GM10266 (cell line): ENCODE measurements at regions not wholly inside any gene's neighbourhood (a gene's known extent, or its start where the extent isn't known, plus 50 kb on each side); places are given as distances from the start of the nearest gene placed in this dataset.

ENCODE experiments used
- DNase-seq: peaks from one replicate; pipeline ENCODE4 v3.0.0; 2012; ENCODE audit errors: extremely low spot score
- TF ChIP-seq, protein P1 (sequence below): IDR thresholded peaks from 2 replicates; pipeline ENCODE4 v1.5.1; 2012; ENCODE audit warnings: mild to moderate bottlenecking, low read depth; ENCODE audit not compliant: control insufficient read depth, insufficient read depth; ENCODE audit errors: missing control alignments

DNA sequence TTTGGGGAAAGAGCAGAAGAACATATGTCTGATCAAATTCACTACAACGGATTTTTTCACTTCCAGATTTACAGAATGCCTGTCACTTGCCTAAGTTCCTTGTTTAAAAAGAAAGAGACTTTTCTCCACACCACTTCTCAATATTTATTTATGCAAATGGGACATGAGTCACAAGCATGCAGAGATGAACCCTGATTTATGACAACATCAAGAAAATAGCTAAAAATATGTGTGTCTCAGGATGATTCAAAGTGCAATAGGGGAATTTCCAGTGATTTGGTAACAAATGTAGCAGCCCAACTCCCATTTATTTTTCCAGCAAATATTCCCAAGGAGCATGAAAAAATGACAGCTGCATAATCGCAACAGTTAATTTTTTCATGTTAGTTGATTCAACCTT, 180.4 kb upstream of the FAT1 start:
- TF ChIP-seq, protein P1, sequence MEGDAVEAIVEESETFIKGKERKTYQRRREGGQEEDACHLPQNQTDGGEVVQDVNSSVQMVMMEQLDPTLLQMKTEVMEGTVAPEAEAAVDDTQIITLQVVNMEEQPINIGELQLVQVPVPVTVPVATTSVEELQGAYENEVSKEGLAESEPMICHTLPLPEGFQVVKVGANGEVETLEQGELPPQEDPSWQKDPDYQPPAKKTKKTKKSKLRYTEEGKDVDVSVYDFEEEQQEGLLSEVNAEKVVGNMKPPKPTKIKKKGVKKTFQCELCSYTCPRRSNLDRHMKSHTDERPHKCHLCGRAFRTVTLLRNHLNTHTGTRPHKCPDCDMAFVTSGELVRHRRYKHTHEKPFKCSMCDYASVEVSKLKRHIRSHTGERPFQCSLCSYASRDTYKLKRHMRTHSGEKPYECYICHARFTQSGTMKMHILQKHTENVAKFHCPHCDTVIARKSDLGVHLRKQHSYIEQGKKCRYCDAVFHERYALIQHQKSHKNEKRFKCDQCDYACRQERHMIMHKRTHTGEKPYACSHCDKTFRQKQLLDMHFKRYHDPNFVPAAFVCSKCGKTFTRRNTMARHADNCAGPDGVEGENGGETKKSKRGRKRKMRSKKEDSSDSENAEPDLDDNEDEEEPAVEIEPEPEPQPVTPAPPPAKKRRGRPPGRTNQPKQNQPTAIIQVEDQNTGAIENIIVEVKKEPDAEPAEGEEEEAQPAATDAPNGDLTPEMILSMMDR, result no peak
- DNase-seq, result no peak

DNA sequence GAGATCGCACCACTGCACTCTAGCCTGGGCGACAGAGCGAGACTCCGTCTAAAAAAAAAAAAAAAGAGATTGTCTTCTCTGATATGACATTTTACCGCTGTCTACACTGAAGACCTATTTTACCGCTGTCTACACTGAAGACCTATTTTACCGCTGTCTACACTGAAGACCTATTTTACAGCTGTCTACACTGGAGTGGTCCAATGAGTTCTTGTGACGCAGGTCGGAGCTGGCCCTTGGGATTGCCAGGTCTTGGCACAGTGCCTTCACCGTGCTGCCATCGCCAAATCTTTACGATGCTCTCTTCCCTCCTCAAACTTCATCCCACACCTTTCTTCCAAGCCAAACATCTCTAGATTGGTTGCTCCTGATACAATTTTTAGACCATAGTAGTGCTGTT, 183.1 kb upstream of the FAT1 start:
- TF ChIP-seq, protein P1, result no peak
- no peak for DNase-seq

DNA sequence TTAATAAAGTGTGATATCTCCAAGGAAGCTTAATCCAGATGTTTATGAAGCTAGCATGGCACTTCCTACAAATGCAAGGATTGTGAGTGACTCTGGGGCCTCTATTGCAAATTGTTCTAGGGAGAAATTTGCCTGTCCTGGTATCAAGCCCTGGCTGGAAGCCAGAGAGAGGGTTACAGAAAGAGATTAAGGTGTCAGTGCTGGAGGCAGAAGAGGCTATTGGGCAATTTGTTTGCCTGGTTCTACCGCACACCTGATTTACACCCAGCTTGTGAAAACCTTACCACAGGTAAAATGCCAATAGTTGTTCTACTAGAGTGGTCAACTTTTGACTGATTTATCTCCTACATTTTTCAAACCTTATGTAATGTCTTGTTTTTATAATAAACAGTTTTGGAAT, 186.7 kb upstream of the FAT1 start:
- TF ChIP-seq, protein P1, result no peak
- no peak for DNase-seq

DNA sequence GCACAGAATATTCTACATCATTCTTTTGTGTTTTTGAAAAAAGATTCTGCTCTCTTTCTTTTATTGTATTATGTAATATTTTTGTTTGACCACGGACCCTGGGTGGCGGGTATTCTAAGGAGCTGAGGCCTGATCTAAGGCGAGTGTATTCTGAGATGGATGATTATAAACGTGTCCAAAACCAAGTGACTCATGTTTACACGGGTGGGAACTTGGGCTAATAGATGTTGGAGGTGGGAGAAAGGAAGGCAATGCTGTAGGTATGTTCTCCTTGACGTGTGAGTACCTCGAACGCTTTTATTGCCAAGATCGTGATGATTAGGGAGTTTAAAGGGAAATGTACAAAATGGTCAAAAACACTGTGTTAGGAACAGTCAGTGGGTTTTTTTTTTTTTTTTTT, 188.9 kb upstream of the FAT1 start:
- TF ChIP-seq, protein P1, result no peak
- no peak for DNase-seq

DNA sequence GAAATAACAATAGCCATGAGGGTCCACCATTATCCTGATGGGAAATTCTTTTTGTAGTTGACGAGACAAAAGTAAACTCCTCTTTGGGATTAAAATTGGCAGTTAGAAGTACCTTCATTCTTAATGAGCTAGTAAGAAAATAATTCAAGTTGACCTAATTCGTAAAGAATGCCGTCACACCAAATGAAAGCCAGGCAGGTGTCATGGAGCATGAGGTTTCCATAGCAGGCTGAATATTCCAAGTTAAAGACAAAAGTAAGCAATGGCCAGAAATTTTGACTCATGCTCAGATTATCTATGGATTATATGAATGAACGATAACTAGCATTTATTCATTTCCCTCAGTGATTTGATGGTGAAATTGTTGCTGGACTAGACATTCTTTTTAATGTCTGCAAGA, 192.2 kb upstream of the FAT1 start:
- no peak for DNase-seq
- TF ChIP-seq, protein P1, result no peak

DNA sequence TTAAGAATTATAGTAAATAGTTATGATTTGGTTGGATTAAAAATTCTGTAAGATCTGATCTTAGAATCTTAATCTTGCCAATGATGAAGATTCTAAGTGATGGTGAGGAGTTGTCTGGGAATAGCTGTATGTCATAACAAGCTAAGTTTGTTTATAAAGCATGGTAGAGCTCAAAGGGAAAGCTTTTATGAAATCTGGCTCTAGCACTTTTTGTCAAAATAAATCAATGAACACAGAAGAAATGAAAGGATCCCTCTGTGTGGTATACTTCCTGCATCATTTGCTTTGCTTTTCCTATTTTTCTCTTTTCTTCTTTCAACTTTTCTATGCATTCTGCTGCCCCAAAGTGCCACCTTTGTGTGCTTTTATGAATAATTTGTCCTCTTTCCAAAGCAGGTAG, 193.5 kb upstream of the FAT1 start:
- DNase-seq, result no peak
- TF ChIP-seq, protein P1, result no peak

DNA sequence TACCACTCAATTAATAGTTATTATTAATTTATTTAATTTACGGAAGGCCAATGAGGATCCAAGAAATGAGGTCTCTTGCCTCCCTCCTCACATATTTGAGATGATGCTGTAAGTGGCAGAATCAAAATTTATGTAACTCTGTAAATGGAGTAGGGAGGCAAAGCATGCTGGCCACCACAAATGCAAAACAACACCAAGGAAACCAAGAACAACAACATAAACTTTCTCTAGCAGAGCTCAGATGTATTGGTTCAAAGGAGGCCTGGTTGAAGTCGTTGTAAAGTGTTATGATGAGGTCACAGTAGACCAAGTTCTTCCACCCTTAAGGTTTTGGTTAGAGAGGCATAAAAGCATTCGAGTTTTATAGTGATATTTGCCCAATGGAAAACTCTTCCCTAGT, 194.8 kb upstream of the FAT1 start:
- DNase-seq, result no peak
- TF ChIP-seq, protein P1, result no peak

DNA sequence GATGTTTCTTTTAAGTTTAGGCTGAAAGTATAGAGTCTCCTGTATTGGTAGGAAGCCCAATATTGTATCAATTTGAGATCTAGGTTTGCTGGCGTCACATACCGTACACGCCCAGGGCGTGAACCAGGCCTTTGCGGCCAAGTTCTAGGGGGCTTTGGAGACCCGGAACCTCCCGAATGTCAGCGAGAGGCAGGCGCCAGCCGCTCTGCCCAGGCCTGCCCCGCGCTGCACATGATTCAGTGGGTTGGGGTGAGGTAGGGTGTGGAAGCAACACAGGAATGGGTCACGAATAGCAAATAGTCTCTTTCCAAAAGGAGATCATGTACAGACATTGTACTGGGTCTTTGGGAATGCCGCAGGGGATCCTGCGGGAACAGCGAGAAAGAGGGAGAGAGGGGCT, 195.7 kb upstream of the FAT1 start:
- DNase-seq, result no peak
- TF ChIP-seq, protein P1, result no peak
